Activated T-helper 2 cell treated with anti-CD3 and anti-CD28 coated beads, Interferon-gamma antibody, Interleukin-2, Interleukin-4, amounts not matched to agents 10 μg/mL and 5 μg/mL and 100 μg/mL, durations not matched to agents 14 hours and 24 hours and 36 hours (primary cell): ENCODE measurements at regions not wholly inside any gene's neighbourhood (a gene's known extent, or its start where the extent isn't known, plus 50 kb on each side); places are given as distances from the start of the nearest gene placed in this dataset.

Source experiments
- DNase-seq: peaks from one replicate; pipeline ENCODE4 v3.0.0; 2021; ENCODE audit warnings: low spot score
- H3K27ac Mint-ChIP-seq: one replicate; pipeline ENCODE4 v1.8.0; 2021; ENCODE audit warnings: mixed read lengths
- H3K27me3 Mint-ChIP-seq: one replicate; pipeline ENCODE4 v1.8.0; 2021; ENCODE audit warnings: low read depth, mixed read lengths
- H3K36me3 Mint-ChIP-seq: one replicate; pipeline ENCODE4 v1.8.0; 2021; ENCODE audit warnings: low read depth, mixed read lengths
- H3K4me1 Mint-ChIP-seq: one replicate; pipeline ENCODE4 v1.8.0; 2021; ENCODE audit warnings: low read depth, mixed read lengths
- H3K4me3 Mint-ChIP-seq: one replicate; pipeline ENCODE4 v1.8.0; 2021; ENCODE audit warnings: low read depth, mild to moderate bottlenecking, moderate library complexity, mixed read lengths
- H3K9me3 Mint-ChIP-seq: one replicate; pipeline ENCODE4 v1.8.0; 2021; ENCODE audit warnings: mixed read lengths
- intact Hi-C: fragments of 100-400 bp; cut with micrococcal nuclease; formaldehyde crosslinking; loops from one replicate; pipeline ENCODE4 v1.15.1; 2023

- Mint-ChIP-seq H3K27me3 (no peaks in the 10 kb centered on the region), H3K4me3 (no peak overlapping the region)
These were observed 228.8 kb downstream of the CDH11 start for GRCh38 chr16:64892835-64893785.

GRCh38 chr16:64889446-64889845 is 232.4 kb downstream of the CDH11 start:
- H3K9me3 Mint-ChIP-seq, result peaks cover 34% of the 10 kb centered on the region
- intact Hi-C loops, result no loop called here
- no peak overlapping the region for H3K27ac Mint-ChIP-seq
- DNase-seq, result no peak
- H3K36me3 Mint-ChIP-seq, result no peaks in the 10 kb centered on the region
- H3K4me3 Mint-ChIP-seq, result no peak overlapping the region
- H3K27me3 Mint-ChIP-seq, result no peaks in the 10 kb centered on the region
- H3K4me1 Mint-ChIP-seq, result no peaks in the 10 kb centered on the region

More at GRCh38 chr16:64892835-64893785, 228.8 kb downstream of the CDH11 start:
- no peaks in the 10 kb centered on the region for H3K4me1 Mint-ChIP-seq
- no peak overlapping the region for H3K27ac Mint-ChIP-seq
- DNase-seq, result no peak
- peaks cover 42% of the 10 kb centered on the region for H3K9me3 Mint-ChIP-seq
- intact Hi-C loops, result no loop called here
- no peaks in the 10 kb centered on the region for H3K36me3 Mint-ChIP-seq

- no peaks in the 10 kb centered on the region for H3K36me3 Mint-ChIP-seq
- H3K27ac Mint-ChIP-seq, result no peak overlapping the region
- DNase-seq, result no peak
- no peak overlapping the region for H3K4me3 Mint-ChIP-seq
- peaks cover 38% of the 10 kb centered on the region for H3K9me3 Mint-ChIP-seq
- H3K4me1 Mint-ChIP-seq, result no peaks in the 10 kb centered on the region
- no peaks in the 10 kb centered on the region for H3K27me3 Mint-ChIP-seq
- intact Hi-C loops, result no loop called here
These were observed 234.2 kb downstream of the CDH11 start for GRCh38 chr16:64887651-64888050.

GRCh38 chr16:64882078-64882784 is 239.6 kb downstream of the CDH11 start:
- Mint-ChIP-seq H3K4me3 (no peak overlapping the region), H3K27ac (no peak overlapping the region), H3K27me3 (no peaks in the 10 kb centered on the region), H3K4me1 (no peaks in the 10 kb centered on the region), H3K36me3 (no peaks in the 10 kb centered on the region), H3K9me3 (peaks cover 39% of the 10 kb centered on the region)
- intact Hi-C loops, result no loop called here
- DNase-seq, result no peak

- H3K27me3 Mint-ChIP-seq, result no peaks in the 10 kb centered on the region
- H3K4me3 Mint-ChIP-seq, result no peak overlapping the region
- H3K9me3 Mint-ChIP-seq, result peaks cover 44% of the 10 kb centered on the region
- no peaks in the 10 kb centered on the region for H3K4me1 Mint-ChIP-seq
- H3K27ac Mint-ChIP-seq, result no peak overlapping the region
- no peaks in the 10 kb centered on the region for H3K36me3 Mint-ChIP-seq
- intact Hi-C loops, result no loop called here
- no peak for DNase-seq
These were observed 240.9 kb downstream of the CDH11 start for GRCh38 chr16:64880994-64881393.

GRCh38 chr16:64880006-64880405 is 241.9 kb downstream of the CDH11 start:
- H3K36me3 Mint-ChIP-seq, result no peaks in the 10 kb centered on the region
- H3K27ac Mint-ChIP-seq, result no peak overlapping the region
- H3K9me3 Mint-ChIP-seq, result peaks cover 44% of the 10 kb centered on the region
- no peaks in the 10 kb centered on the region for H3K4me1 Mint-ChIP-seq
- H3K4me3 Mint-ChIP-seq, result no peak overlapping the region
- no peak for DNase-seq
- H3K27me3 Mint-ChIP-seq, result no peaks in the 10 kb centered on the region
- intact Hi-C loops, result no loop called here

GRCh38 chr16:64878940-64879339 is 242.9 kb downstream of the CDH11 start:
- H3K4me3 Mint-ChIP-seq, result no peak overlapping the region
- no peaks in the 10 kb centered on the region for H3K4me1 Mint-ChIP-seq
- no peak for DNase-seq
- H3K27ac Mint-ChIP-seq, result no peak overlapping the region
- intact Hi-C loops, result no loop called here
- H3K36me3 Mint-ChIP-seq, result no peaks in the 10 kb centered on the region
- H3K27me3 Mint-ChIP-seq, result no peaks in the 10 kb centered on the region
- H3K9me3 Mint-ChIP-seq, result peaks cover 44% of the 10 kb centered on the region

GRCh38 chr16:64872101-64872500 is 249.8 kb downstream of the CDH11 start:
- DNase-seq, result no peak
- Mint-ChIP-seq H3K9me3 (peaks cover 24% of the 10 kb centered on the region), H3K36me3 (no peaks in the 10 kb centered on the region), H3K27ac (no peak overlapping the region), H3K4me1 (no peaks in the 10 kb centered on the region), H3K4me3 (no peak overlapping the region), H3K27me3 (no peaks in the 10 kb centered on the region)
- intact Hi-C loops, result no loop called here

- Mint-ChIP-seq H3K27me3 (no peaks in the 10 kb centered on the region), H3K36me3 (no peaks in the 10 kb centered on the region), H3K4me3 (no peak overlapping the region), H3K4me1 (no peaks in the 10 kb centered on the region), H3K27ac (no peak overlapping the region), H3K9me3 (peaks cover 22% of the 10 kb centered on the region)
- intact Hi-C loops, result no loop called here
- no peak for DNase-seq
These were observed 251.0 kb downstream of the CDH11 start for GRCh38 chr16:64870859-64871258.

GRCh38 chr16:64869781-64870180 is 252.1 kb downstream of the CDH11 start:
- H3K27me3 Mint-ChIP-seq, result no peaks in the 10 kb centered on the region
- intact Hi-C loops, result no loop called here
- no peaks in the 10 kb centered on the region for H3K4me1 Mint-ChIP-seq
- no peak for DNase-seq
- H3K9me3 Mint-ChIP-seq, result peaks cover 22% of the 10 kb centered on the region
- no peak overlapping the region for H3K27ac Mint-ChIP-seq
- no peaks in the 10 kb centered on the region for H3K36me3 Mint-ChIP-seq
- H3K4me3 Mint-ChIP-seq, result no peak overlapping the region

- no peak for DNase-seq
- H3K27me3 Mint-ChIP-seq, result no peaks in the 10 kb centered on the region
- H3K27ac Mint-ChIP-seq, result no peak overlapping the region
- H3K36me3 Mint-ChIP-seq, result no peaks in the 10 kb centered on the region
- H3K4me3 Mint-ChIP-seq, result no peak overlapping the region
- intact Hi-C loops, result no loop called here
- no peaks in the 10 kb centered on the region for H3K4me1 Mint-ChIP-seq
- H3K9me3 Mint-ChIP-seq, result peaks cover 25% of the 10 kb centered on the region
These were observed 255.8 kb downstream of the CDH11 start for GRCh38 chr16:64866021-64866420.

- intact Hi-C loops, result no loop called here
- Mint-ChIP-seq H3K36me3 (no peaks in the 10 kb centered on the region), H3K4me1 (no peaks in the 10 kb centered on the region), H3K4me3 (no peak overlapping the region), H3K9me3 (peaks cover 27% of the 10 kb centered on the region), H3K27me3 (no peaks in the 10 kb centered on the region), H3K27ac (no peak overlapping the region)
- no peak for DNase-seq
These were observed 256.7 kb downstream of the CDH11 start for GRCh38 chr16:64865069-64865696.
